ENCODE measurements at regions not wholly inside any gene's neighbourhood (a gene's known extent, or its start where the extent isn't known, plus 50 kb on each side); places are given as distances from the start of the nearest gene placed in this dataset.
"Not testable (repeated sequence)": the region's sequence is repeated elsewhere in the genome, so short reads cannot be mapped to it uniquely, and the experiment has no call there.

DNA sequence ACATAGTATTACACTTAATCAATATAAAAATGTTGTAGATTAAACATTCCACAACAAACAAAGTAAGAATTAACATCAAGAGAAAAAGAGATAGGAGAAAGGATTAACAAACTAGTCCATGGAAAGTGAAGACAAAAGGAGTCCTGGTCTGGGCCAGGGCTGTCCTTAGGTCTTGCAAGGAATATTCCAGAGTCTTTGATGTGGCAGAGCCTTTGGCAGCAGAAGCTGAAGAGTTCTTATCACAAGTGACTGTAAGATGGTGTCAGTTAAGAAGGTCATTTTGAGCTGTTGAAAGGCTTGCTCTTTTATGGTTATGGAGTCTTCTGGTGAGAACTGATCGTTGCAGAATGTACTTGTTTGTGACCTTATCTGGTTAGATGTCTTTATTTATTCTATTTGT is 127.7 kb upstream of the LRRTM4 start:
- no peak for DNase-seq (ENCODE audit: low read depth in 1 of 2, low spot score in 1 of 2)
- in situ Hi-C loops (cut with HindIII; ENCODE audit: low pct_unique_long_range_greater_than_20kb, low sequenced_read_pairs) = no loop called here
- TF ChIP-seq JUND (IDR thresholded peaks at IDR 0.05; ENCODE audit: low read depth) = no peak

DNA sequence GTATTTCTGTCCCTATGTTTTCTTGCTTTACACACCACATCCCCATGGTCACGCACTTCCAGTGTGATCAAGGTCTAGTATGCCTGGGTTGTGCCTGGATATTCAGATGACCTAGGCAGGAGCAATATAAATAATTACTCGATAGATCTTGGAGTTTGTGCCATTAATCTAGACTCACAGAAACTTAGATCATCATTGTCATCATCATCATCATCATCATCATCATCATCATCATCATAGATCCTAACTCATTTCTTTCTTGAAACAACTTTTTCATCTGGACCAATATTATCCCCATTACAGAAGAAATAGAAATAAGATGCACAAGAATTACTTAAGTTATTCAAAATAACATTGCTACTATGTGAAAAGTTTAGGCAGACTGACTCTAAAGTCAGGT is 130.3 kb upstream of the LRRTM4 start:
- no peak for TF ChIP-seq JUND (IDR thresholded peaks at IDR 0.05; ENCODE audit: low read depth)
- in situ Hi-C loops (cut with HindIII; ENCODE audit: low pct_unique_long_range_greater_than_20kb, low sequenced_read_pairs) = no loop called here
- no peak for DNase-seq (ENCODE audit: low read depth in 1 of 2, low spot score in 1 of 2)

DNA sequence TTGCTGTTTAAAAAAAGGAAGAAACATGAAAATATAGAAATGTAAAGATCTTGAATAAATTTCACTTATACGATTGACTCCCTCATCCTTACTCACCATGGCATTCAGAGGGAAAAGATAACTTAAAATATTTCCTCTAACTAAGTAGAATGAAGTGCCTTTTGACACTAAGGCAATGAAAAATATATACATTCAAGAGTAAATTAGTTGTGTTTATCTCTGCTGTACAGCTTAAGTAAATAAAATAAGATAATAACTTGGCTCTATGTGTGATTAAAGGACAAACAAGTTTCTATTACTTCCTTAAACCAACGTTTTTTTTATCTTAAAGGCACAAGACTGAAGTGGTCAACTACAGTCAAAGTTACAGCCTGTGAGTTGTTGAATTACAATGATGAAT is 142.3 kb upstream of the LRRTM4 start:
- in situ Hi-C loops (cut with HindIII; ENCODE audit: low pct_unique_long_range_greater_than_20kb, low sequenced_read_pairs) = no loop called here
- TF ChIP-seq JUND (IDR thresholded peaks at IDR 0.05; ENCODE audit: low read depth) = no peak
- no peak for DNase-seq (ENCODE audit: low read depth in 1 of 2, low spot score in 1 of 2)

DNA sequence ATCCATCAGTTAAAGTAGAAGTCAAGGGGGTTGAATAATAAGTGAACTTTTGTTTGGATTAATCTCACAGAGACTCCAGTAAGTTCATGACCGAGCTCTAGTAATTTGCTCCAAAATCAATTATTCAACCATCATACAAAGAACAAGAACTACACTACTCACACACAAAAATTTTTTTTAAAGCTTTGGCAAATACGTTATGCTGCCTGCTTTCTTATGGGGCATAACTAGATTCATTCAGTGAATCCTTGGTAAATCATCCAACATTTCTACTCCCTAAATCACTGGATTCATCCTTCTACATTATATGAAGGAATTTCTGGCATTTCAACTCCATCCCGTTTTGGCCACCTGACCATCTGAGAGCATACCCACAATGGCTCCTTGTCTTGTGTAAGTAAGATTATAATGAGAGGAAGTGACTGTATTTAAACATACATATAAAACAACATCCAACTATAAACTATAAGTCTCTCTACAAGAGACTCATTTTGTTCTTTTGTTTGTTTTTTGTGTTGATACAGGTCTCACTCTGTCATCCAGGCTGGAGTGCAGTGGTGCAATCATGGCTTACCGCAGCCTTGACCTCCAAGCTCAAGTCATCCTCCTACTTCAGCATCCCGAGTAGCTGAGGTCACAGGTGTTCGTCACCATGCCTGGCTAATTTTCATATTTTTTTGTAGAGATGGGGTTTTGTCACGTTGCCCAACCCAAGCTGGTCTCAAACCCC is 144.2 kb upstream of the LRRTM4 start:
- TF ChIP-seq JUND (IDR thresholded peaks at IDR 0.05; ENCODE audit: low read depth) = no peak
- DNase-seq (ENCODE audit: low read depth in 1 of 2, low spot score in 1 of 2) = no peak
- in situ Hi-C loops (cut with HindIII; ENCODE audit: low pct_unique_long_range_greater_than_20kb, low sequenced_read_pairs) = no loop called here

DNA sequence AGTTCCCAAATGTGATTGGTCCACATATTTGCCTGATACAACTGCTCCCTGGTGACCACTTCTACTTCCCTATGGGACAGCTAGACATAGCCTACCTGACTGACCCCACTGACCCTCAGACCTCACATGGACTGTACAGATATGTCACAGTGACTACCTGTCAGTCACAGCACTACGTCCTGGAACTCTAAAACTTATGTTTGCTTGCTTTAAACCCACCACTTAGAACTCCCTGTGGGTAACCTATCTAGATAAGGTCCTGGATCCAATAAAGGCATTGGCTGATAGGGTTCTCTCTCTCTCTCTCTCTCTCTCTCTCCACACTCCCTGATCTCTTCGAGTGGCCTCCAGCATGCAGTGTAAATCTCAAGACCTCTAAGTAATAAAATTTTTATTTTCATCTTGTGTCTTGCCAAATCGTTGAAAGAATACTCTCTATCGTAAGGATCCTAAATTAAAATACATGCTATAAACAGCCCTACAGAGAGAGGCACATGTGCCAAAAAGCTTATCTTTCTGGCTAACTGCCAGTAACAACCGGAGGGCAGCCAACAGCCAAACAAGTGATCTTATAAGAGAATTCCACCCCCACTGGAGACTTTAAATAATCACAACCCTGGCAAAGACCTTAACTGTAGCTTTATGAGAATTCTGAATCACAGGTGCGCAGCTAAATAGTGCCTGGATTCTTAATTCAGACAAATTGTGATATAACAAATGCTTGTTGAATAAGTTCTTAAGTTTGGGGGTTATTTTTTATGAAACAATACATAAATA is 162.6 kb upstream of the LRRTM4 start:
- DNase-seq (ENCODE audit: low read depth in 1 of 2, low spot score in 1 of 2); in situ Hi-C loops (cut with HindIII; ENCODE audit: low pct_unique_long_range_greater_than_20kb, low sequenced_read_pairs): not testable (repeated sequence)

DNA sequence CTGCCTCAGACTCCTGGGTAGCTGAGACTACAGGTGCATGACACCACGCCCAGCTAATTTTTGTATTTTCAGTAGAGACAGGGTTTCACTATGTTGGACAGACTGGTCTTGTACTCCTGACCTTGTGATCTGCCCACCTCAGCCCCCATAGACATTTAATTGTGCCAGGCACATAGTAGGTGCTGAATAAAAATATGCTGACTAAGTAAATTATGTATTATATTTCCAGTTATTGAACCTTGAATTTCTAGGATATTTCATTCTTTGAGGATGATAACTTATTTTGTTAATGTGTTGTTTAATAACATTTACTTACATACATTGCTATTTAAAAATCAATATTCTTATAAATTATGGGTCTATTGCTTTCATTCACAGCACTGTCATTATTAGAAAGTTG is 190.4 kb upstream of the LRRTM4 start:
- TF ChIP-seq JUND (IDR thresholded peaks at IDR 0.05; ENCODE audit: low read depth) = no peak
- in situ Hi-C loops (cut with HindIII; ENCODE audit: low pct_unique_long_range_greater_than_20kb, low sequenced_read_pairs) = no loop called here

DNA sequence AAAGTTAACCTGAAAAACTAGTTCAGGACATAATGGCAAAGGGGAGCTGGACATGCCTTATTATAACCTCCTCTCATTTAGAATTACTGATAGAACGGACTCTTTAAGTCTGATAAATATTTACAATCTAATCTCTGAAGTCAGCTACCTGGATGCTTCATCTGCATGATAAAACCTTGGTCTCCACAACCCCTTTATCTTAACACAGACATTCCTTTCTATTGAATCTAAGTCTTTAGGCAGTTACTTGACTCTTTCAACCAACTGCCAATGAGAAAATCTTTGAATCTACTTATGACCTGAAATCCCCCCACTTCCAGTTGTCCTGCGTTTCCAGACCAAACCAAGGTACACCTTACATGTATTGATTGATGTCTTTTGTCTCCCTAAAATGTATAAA is 191.2 kb upstream of the LRRTM4 start:
- no peak for DNase-seq (ENCODE audit: low read depth in 1 of 2, low spot score in 1 of 2)
- TF ChIP-seq JUND (IDR thresholded peaks at IDR 0.05; ENCODE audit: low read depth) = no peak
- in situ Hi-C loops (cut with HindIII; ENCODE audit: low pct_unique_long_range_greater_than_20kb, low sequenced_read_pairs) = no loop called here

More for the DNA sequence above, 190.4 kb upstream of the LRRTM4 start:
- DNase-seq (ENCODE audit: low read depth in 1 of 2, low spot score in 1 of 2) = no peak

DNA sequence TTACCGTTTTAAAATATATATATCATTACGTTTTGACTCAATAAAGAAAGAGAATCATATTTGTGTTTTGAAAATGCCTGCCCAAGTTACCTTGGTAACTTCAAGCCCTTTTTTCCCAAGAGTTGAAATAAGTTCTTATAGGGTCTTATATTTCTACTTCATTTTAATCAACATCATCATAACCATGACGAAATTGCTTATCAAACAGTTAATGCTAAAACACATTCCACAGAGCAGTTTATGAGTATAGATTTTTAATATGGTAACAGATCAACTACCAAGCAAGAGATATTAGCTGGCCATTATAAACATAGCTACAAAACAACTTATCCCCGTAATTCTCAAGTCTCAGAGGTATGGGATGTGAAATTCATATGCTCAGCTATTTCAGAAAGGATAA is 197.9 kb upstream of the LRRTM4 start:
- DNase-seq (ENCODE audit: low read depth in 1 of 2, low spot score in 1 of 2) = no peak
- no peak for TF ChIP-seq JUND (IDR thresholded peaks at IDR 0.05; ENCODE audit: low read depth)
- in situ Hi-C loops (cut with HindIII; ENCODE audit: low pct_unique_long_range_greater_than_20kb, low sequenced_read_pairs) = no loop called here

DNA sequence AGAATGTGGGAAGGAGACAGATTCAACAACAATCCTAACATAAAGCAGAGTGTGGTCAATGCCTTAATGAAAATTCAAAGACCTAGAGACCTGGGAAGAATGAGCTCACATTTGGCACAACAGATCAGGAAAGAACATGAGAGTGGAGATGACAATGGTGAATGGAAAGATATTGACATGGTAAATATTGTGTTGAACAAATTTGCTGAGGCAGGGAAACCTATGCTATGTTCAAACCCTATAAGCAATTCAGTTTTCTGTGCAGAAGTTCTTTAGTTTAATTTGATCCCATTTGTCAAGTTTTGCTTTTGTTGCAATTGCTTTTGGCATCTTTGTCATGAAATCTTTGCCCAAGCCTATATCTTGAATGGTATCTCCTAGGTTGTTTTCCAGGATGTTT is 199.4 kb upstream of the LRRTM4 start:
- in situ Hi-C loops (cut with HindIII; ENCODE audit: low pct_unique_long_range_greater_than_20kb, low sequenced_read_pairs) = no loop called here
- no peak for DNase-seq (ENCODE audit: low read depth in 1 of 2, low spot score in 1 of 2)

DNA sequence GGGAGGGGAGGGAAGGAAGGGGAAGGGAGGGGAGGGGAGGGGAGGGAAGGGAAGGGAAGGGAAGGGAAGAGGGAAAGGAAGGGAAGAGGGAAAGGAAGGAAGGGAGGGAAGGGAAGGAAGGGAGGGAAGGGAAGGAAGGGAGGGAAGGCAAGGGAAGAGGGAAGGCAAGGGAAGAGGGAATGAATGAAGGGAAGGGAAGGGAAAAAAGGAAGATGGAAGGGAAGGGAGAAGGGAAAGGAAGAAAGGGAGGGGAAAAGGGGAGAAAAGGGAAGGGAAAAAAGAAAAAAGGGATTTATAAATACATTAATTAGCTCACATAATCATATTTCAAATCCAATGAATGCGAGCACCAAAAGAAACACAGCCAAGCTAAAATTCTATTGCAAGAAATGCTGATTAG is 202.9 kb upstream of the LRRTM4 start:
- no peak for DNase-seq (ENCODE audit: low read depth in 1 of 2, low spot score in 1 of 2)
- in situ Hi-C loops (cut with HindIII; ENCODE audit: low pct_unique_long_range_greater_than_20kb, low sequenced_read_pairs) = no loop called here
- TF ChIP-seq JUND (IDR thresholded peaks at IDR 0.05; ENCODE audit: low read depth) = no peak

More for the DNA sequence above, 199.4 kb upstream of the LRRTM4 start:
- no peak for TF ChIP-seq JUND (IDR thresholded peaks at IDR 0.05; ENCODE audit: low read depth)

DNA sequence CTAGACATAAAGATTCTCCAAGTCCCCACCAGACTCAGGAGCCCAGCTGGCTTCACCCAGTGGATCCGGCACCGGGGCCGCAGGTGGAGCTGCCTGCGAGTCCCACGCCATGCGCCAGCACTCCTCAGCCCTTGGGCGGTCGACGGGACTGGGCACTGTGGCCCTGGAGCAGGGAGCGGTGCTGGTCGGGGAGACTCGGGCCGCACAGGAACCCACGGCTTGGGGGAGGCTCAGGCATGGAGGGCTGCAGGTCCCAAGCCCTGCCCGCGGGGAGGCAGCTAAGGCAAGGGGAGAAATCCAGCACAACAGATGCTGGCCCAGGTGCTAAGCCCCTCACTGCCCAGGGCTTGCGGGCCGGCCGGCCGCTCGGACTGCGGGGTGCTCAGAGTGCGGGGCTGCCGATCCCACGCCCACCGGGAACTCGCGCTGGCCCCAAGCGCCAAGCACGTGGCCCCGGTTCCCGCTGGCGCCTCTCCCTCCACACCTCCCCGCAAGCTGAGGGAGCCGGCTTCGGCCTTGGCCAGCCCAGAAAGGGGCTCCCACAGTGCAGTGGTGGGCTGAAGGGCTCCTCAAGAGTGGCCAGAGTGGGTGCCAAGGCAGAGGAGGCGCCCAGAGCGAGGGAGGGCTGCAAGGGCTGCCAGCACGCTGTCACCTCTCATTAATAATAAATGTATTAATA is 212.6 kb upstream of the LRRTM4 start:
- in situ Hi-C loops (cut with HindIII; ENCODE audit: low pct_unique_long_range_greater_than_20kb, low sequenced_read_pairs) = not testable (repeated sequence)

DNA sequence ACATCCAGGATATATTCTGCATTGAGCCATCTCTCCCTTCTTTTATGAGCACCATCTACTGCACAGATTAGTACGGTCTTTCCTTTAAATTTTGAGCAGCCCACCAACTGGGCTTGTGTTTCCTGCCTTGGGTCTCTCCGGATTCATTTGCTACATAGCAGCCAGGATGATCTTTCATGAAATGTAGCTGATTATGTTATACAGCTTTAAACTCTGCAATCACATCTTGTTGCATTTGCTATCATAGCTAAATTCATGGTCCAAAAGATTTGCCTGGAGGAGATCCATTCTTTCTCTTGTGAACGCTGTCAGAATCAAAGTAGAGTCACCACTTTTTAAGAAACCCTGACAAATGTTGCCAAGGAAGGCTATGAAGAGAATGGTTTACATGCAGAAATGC is 215.1 kb upstream of the LRRTM4 start:
- TF ChIP-seq JUND (IDR thresholded peaks at IDR 0.05; ENCODE audit: low read depth) = no peak
- in situ Hi-C loops (cut with HindIII; ENCODE audit: low pct_unique_long_range_greater_than_20kb, low sequenced_read_pairs) = no loop called here
- DNase-seq (ENCODE audit: low read depth in 1 of 2, low spot score in 1 of 2) = no peak

More for the DNA sequence above, 212.6 kb upstream of the LRRTM4 start:
- DNase-seq (ENCODE audit: low read depth in 1 of 2, low spot score in 1 of 2) = not testable (repeated sequence)

DNA sequence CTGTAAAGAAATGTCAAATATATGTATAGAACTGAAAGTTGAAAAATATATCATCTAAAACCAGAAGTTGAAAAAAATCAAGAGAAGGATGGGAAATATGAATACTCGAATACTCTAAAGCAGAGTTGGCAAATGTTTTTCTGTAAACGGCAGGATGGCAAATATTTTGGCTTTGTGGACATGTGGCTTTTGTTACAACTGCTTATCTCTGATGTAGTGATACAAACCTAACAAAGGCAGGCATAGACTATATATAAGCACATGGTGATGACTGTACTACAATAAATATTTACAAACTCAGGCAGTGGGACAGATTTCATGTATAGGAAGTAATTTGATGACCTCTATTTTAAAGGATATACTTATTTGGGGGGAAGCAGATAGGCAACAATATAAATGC is 224.6 kb upstream of the LRRTM4 start:
- DNase-seq (ENCODE audit: low read depth in 1 of 2, low spot score in 1 of 2) = no peak
- TF ChIP-seq JUND (IDR thresholded peaks at IDR 0.05; ENCODE audit: low read depth) = no peak
- in situ Hi-C loops (cut with HindIII; ENCODE audit: low pct_unique_long_range_greater_than_20kb, low sequenced_read_pairs) = no loop called here

DNA sequence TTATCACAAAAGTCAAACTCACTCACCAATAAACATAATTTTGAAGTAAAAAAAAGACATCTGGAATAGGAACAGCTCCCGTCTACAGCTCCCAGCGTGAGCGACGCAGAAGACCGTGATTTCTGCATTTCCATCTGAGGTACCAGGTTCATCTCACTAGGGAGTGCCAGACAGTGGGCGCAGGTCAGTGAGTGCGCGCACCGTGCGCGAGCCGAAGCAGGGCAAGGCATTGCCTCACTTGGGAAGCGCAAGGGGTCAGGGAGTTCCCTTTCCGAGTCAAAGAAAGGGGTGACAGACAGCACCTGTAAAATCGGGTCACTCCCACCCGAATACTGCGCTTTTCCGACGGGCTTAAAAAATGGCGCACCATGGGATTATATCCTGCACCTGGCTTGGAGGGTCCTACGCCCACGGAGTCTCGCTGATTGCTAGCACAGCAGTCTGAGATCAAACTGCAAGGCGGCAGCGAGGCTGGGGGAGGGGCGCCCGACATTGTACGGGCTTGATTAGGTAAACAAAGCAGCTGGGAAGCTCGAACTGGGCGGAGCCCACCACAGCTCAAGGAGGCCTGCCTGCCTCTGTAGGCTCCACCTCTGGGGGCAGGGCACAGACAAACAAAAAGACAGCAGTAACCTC is 231.7 kb upstream of the LRRTM4 start:
- DNase-seq (ENCODE audit: low read depth in 1 of 2, low spot score in 1 of 2); in situ Hi-C loops (cut with HindIII; ENCODE audit: low pct_unique_long_range_greater_than_20kb, low sequenced_read_pairs): not testable (repeated sequence)
